HG03095 (cell line): ENCODE measurements at regions not wholly inside any gene's neighbourhood (a gene's known extent, or its start where the extent isn't known, plus 50 kb on each side); places are given as distances from the start of the nearest gene placed in this dataset.

Experiments used
- ATAC-seq: cut with Tn5 transposase; IDR thresholded peaks from one replicate; pipeline ENCODE4 v1.9.1; 2021; ENCODE audit warnings: moderate library complexity; ENCODE audit not compliant: unreplicated experiment

GRCh38 chr12:82054566-82054965 lies 295.4 kb upstream of the PPFIA2 start:
- no peak for ATAC-seq

GRCh38 chr12:82047446-82047845 lies 288.3 kb upstream of the PPFIA2 start:
- no peak for ATAC-seq

GRCh38 chr12:82040987-82041743 lies 282.0 kb upstream of the PPFIA2 start:
- no peak for ATAC-seq

GRCh38 chr12:82034769-82035168 lies 275.6 kb upstream of the PPFIA2 start:
- ATAC-seq = no peak

- no peak for ATAC-seq
These were observed 270.8 kb upstream of the PPFIA2 start for GRCh38 chr12:82029936-82030335.

- ATAC-seq = no peak
These were observed 269.6 kb upstream of the PPFIA2 start for GRCh38 chr12:82028772-82029171.

- ATAC-seq = no peak
These were observed 268.5 kb upstream of the PPFIA2 start for GRCh38 chr12:82027612-82028011.

- ATAC-seq = no peak
These were observed 266.3 kb upstream of the PPFIA2 start for GRCh38 chr12:82025462-82025861.

- no peak for ATAC-seq
These were observed 260.4 kb upstream of the PPFIA2 start for GRCh38 chr12:82019533-82019932.

GRCh38 chr12:82015623-82016347 lies 256.6 kb upstream of the PPFIA2 start:
- ATAC-seq = peak; percentile 79

- ATAC-seq = no peak
These were observed 253.0 kb upstream of the PPFIA2 start for GRCh38 chr12:82012176-82012575.

- ATAC-seq = no peak
These were observed 250.4 kb upstream of the PPFIA2 start for GRCh38 chr12:82009524-82009923.

GRCh38 chr12:82008251-82008650 lies 249.1 kb upstream of the PPFIA2 start:
- ATAC-seq = no peak

- ATAC-seq = no peak
These were observed 239.7 kb upstream of the PPFIA2 start for GRCh38 chr12:81998761-81999378.

- no peak for ATAC-seq
These were observed 233.3 kb upstream of the PPFIA2 start for GRCh38 chr12:81992461-81992860.

- ATAC-seq = no peak
These were observed 232.7 kb upstream of the PPFIA2 start for GRCh38 chr12:81991868-81992267.

- no peak for ATAC-seq
These were observed 229.2 kb upstream of the PPFIA2 start for GRCh38 chr12:81988362-81988761.

GRCh38 chr12:81987371-81987770 lies 228.2 kb upstream of the PPFIA2 start:
- ATAC-seq = no peak

- no peak for ATAC-seq
These were observed 217.5 kb upstream of the PPFIA2 start for GRCh38 chr12:81976661-81977060.

GRCh38 chr12:81974762-81975161 lies 215.6 kb upstream of the PPFIA2 start:
- no peak for ATAC-seq

- ATAC-seq = no peak
These were observed 209.3 kb upstream of the PPFIA2 start for GRCh38 chr12:81968421-81968820.

- no peak for ATAC-seq
These were observed 204.5 kb upstream of the PPFIA2 start for GRCh38 chr12:81963636-81964035.
